AG08396 (cell line): ENCODE measurements at regions not wholly inside any gene's neighbourhood (a gene's known extent, or its start where the extent isn't known, plus 50 kb on each side); places are given as distances from the start of the nearest gene placed in this dataset.
A peak's percentile ranks its signal among the peaks of the same experiment; 100 is the strongest.
"Not testable (repeated sequence)": the region's sequence is repeated elsewhere in the genome, so short reads cannot be mapped to it uniquely, and the experiment has no call there.

ENCODE experiments used
- DNase-seq: peaks from one replicate; pipeline ENCODE4 v3.0.0; 2012; ENCODE audit warnings: low spot score, mixed read lengths

DNA sequence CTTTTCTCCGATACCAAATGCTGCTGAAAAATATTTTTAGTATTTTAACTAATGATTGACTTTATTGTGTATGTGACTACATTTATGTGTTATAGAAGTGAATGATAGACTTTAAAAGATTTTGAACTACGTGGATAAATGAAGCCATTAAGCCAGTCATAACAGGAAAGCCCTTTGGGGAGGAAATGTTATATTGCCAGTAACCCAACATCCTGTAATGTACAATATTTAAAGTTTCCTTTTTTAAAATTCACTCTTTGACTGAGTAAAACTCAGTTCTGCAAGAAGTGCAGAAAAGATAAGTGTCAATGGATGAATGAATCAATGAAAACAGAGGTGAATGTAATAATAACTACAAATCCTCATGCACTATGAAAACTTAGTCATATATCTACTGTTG, 102.6 kb upstream of the TLE4 start:
- DNase-seq, result no peak

GRCh38 chr9:79470954-79471353, 100.8 kb upstream of the TLE4 start:
- no peak for DNase-seq

GRCh38 chr9:79471580-79472543, 99.9 kb upstream of the TLE4 start:
- DNase-seq, result peak; percentile 9

- DNase-seq, result no peak
Observed at GRCh38 chr9:79473704-79474103, 98.1 kb upstream of the TLE4 start.

GRCh38 chr9:79477241-79477840, 94.4 kb upstream of the TLE4 start:
- DNase-seq, result peak; percentile 3

DNA sequence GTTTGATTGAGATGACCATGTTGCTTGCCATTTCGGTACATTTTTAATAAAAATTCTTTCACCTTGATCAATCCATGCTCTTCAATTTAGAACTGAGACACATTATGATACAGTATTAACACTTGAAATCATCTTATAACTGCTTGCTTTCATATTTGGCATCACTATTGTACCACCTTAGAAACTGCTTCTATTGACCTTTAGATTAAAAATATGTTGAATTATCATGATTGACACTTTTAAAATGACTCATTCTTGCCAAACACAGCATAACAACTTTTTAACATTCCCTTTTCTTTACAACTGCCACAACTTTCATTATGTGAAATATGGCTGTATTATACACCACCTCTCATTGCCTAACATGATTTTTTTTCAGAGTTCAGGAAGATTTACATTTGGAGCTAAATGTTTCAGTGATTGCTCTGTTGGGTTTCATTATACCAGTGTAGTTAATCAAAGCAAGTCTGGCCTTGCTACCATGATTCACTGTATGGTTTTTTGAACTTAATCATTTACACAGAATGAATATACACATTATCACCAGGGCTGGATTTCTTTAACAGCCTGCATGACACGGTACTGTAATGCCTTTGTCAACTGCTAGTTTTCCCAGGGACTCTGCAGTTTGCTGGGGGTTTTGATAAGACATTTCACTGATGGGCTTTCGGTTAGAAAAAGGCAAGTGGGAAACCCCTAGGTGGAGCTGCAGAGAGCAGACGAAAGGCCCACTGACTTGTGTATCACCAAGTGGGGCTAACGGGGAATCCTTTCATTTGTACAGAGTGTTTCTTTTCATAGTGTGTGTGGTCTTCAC, 93.6 kb upstream of the TLE4 start:
- no peak for DNase-seq

- DNase-seq, result no peak
Observed at GRCh38 chr9:79480639-79481038, 91.1 kb upstream of the TLE4 start.

- DNase-seq, result no peak
Observed at GRCh38 chr9:79481846-79482477, 89.8 kb upstream of the TLE4 start.

DNA sequence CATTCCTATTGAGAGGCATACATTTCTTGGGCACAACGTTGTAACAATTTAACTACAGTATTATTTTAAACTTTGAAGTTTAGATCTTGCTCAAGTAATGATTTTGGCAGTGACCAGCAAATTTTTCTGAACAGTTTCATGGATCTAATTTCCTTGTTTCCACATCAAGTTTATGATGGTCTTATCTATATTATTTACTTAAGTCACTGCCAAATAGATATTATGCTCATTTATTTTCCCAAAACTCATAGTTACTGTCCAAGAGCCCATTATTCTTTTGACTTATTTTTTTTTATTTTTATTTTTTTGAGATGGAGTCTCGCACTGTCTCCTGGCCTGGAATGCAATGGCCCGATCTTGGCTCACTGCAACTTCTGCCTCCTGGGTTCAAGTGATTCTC, 86.5 kb upstream of the TLE4 start:
- DNase-seq, result no peak

DNA sequence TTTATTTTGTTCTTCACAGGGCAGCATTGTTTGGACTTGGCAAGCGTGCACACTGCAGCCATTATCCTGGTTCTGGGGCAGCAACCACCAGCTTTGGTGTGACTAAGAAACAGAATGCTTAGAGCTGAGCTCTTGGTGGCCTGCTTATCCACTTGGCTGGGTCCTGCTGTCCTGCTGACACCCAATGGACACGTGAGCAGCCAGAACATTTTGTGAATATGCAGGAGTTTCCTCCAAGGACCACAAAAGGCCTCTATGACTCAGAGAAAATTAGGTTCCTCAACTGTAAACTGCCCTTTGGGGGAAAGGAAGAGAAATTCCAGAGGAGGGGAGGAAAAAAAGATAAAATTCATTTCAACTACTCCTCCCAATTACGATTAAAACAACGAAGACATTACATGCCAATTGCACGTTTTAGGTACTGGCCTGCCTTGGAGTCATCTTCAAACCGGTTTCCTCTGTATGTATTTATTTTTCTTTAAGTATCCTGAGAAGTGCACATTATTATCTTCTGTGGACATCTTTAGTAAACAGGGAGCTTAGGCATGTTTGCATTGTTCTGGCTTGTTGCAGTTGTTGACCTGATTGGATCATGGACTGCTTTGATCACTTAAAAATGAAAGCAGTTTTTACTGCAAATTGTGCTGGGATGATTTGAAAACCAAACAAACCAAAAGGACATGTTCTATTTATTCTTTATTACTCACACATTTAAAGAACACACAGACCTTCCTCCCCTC, 82.3 kb upstream of the TLE4 start:
- peak; percentile 12 for DNase-seq

GRCh38 chr9:79490657-79491248, 81.0 kb upstream of the TLE4 start:
- DNase-seq, result no peak

DNA sequence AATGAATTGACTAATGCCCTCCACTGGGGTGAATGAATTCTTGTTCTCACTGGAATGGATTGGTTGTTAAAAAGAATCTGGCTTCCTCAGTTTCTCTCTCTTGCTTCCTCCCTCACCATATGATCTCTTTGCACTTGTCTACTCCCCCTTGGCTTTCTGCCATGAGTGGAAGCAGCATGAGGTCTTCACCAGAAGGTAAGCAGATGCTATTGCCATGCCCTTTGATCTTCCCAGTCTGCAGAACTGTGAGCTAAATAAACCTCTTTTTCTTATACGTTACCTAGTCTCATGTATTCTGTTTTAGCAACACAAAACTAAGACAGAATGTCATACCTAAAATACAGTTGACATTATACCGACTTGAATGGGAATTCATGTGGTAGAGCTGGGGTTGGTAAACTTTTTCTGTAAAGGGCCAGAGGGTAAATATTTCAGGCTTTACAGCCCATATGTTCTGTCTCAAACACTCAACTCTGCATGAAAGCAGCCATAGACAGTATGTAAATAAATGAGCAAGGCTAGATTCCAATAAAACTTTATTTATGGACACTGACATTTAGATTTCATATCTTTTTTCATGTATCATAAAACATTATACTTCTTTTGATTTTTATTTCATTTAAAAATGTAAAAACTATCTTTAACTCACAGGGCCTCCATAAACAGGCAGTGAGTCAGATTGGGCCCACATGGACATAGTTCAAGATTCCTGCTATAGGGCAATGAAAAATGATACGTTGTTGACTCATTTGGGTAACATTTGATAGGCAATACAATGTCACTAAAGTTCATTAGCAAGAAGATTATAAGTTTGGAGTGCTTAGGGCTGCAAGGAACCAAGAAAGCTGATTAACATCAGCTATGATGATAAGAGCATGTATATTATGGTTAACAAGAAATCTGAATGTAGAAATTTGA, 79.4 kb upstream of the TLE4 start:
- DNase-seq, result no peak

- DNase-seq, result not testable (repeated sequence)
Observed at GRCh38 chr9:79500196-79500864, 71.4 kb upstream of the TLE4 start.

- DNase-seq, result no peak
Observed at GRCh38 chr9:79501546-79501945, 70.2 kb upstream of the TLE4 start.

DNA sequence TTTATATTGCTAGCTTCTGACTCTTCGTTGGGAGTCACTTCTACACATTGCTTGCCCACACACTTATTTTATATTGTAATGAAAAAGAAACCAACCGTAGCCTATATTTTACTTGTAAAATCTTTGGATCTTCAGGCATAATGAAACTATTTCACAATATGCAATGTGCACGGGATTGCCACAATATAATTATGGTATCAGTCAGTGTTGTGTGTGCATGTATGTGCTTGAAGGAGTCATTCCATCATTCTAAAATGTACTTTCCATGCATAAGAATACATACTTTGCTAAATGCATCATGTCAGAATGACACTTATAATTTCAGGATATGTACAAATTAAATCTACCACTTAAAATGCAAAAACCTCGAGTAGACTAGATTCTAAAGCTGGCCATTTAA, 64.0 kb upstream of the TLE4 start:
- no peak for DNase-seq

- DNase-seq, result no peak
Observed at GRCh38 chr9:79512251-79512650, 59.5 kb upstream of the TLE4 start.
